ENCODE measurements at regions not wholly inside any gene's neighbourhood (a gene's known extent, or its start where the extent isn't known, plus 50 kb on each side); places are given as distances from the start of the nearest gene placed in this dataset.

DNA sequence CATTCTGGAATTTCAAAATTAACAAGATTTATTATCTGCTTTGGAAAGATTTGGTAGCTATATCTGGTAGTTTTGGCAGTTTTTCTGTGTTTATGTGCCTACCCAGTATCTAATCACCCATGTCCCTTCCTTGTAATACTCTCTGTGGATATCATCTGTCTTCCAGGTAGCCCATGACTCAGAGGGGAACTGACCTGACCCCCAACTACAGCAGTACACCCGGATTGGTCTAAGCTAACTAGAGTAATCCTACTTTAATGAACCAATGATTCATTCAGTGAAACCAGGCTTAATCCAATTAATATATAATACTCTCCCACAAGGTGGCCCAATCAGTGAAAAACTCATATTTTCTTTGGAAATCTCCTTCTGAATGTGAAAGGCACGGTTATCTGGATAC, 295.3 kb upstream of the SULF2 start:
- Histone ChIP-seq H3K36me3 (no peaks in the 10 kb centered on the region), H3K9me3 (no peaks in the 10 kb centered on the region), H3K4me1 (peaks cover 0 to 1% (median under 1%) of the 10 kb centered on the region in 4 donors), H3K4me3 (no peak overlapping the region), H3K27me3 (no peaks in the 10 kb centered on the region), H3K27ac (replicated peaks in 1 of 4) (no peak overlapping the region)
- WGBS, result 82% methylated on average over 2 of the region's 2 CpGs
- TF ChIP-seq POLR2A (IDR thresholded peaks at IDR 0.05; ENCODE audit: low read depth), result no peak
- no peak for TF ChIP-seq EP300 (IDR thresholded peaks at IDR 0.05)
- no peak for TF ChIP-seq POLR2AphosphoS5 (IDR thresholded peaks at IDR 0.05)
- TF ChIP-seq, protein P1, sequence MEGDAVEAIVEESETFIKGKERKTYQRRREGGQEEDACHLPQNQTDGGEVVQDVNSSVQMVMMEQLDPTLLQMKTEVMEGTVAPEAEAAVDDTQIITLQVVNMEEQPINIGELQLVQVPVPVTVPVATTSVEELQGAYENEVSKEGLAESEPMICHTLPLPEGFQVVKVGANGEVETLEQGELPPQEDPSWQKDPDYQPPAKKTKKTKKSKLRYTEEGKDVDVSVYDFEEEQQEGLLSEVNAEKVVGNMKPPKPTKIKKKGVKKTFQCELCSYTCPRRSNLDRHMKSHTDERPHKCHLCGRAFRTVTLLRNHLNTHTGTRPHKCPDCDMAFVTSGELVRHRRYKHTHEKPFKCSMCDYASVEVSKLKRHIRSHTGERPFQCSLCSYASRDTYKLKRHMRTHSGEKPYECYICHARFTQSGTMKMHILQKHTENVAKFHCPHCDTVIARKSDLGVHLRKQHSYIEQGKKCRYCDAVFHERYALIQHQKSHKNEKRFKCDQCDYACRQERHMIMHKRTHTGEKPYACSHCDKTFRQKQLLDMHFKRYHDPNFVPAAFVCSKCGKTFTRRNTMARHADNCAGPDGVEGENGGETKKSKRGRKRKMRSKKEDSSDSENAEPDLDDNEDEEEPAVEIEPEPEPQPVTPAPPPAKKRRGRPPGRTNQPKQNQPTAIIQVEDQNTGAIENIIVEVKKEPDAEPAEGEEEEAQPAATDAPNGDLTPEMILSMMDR (IDR thresholded peaks at IDR 0.05), result no peak
- DNase-seq (ENCODE audit: extremely low spot score), result no peak
- intact Hi-C loops (cut with DNase I), result no loop called here

DNA sequence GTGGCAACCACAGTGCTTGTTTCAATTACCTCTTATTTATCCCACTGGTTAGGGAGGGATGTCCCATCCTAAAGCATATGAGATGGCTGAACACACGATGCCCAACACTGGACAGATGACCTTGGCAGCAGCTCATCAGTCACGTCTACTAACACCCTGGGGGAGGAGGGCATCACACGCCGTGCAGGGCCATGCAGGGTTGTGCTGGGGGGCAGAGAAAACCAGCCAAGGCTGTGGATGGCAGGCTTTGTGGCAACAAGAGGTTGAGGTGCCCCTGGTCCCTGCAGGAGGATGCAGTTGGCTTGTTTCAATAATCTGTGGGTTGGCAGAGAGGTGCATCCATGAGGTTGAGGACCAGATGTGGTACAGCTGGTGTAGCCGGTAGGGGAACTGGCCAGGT, 293.7 kb upstream of the SULF2 start:
- H3K27me3 ChIP-seq, result no peaks in the 10 kb centered on the region
- no peaks in the 10 kb centered on the region for H3K9me3 ChIP-seq
- intact Hi-C loops (cut with DNase I), result no loop called here
- DNase-seq (ENCODE audit: extremely low spot score), result no peak
- WGBS, result 100% methylated on average over 1 of the region's 5 CpGs
- TF ChIP-seq, protein P1 (IDR thresholded peaks at IDR 0.05), result no peak
- TF ChIP-seq POLR2AphosphoS5 (IDR thresholded peaks at IDR 0.05) (no peak), EP300 (IDR thresholded peaks at IDR 0.05) (no peak)
- H3K4me1 ChIP-seq, result no peaks in the 10 kb centered on the region
- no peak overlapping the region for H3K27ac ChIP-seq (replicated peaks in 1 of 4)
- H3K4me3 ChIP-seq, result no peak overlapping the region
- H3K36me3 ChIP-seq, result no peaks in the 10 kb centered on the region

DNA sequence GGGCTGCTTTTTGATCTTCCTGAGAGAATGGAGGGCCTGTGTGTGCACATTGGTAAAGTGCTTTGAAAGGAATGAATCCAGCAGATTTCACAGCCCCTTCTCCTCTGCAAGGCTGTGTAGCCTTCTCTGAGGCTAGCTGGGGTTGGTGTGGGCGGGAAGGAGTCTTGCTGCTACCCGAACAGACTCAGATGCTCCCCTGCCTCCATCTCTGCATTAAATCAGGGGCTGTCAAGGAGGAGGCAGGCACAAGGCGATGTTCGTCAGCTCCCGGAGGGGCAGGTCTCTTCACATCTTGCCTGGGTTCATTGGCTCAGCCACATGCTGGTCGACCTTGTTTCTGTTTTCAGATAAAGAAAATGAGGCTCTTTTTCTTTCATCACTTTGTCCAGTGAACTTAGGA, 291.5 kb upstream of the SULF2 start:
- Histone ChIP-seq H3K4me3 (no peak overlapping the region), H3K36me3 (no peaks in the 10 kb centered on the region), H3K4me1 (no peaks in the 10 kb centered on the region), H3K27me3 (no peaks in the 10 kb centered on the region), H3K27ac (replicated peaks in 1 of 4) (no peak overlapping the region), H3K9me3 (no peaks in the 10 kb centered on the region)
- no peak for DNase-seq (ENCODE audit: extremely low spot score)
- intact Hi-C loops (cut with DNase I), result no loop called here
- TF ChIP-seq POLR2A (IDR thresholded peaks at IDR 0.05; ENCODE audit: low read depth) (no peak), POLR2AphosphoS5 (IDR thresholded peaks at IDR 0.05) (no peak), EP300 (IDR thresholded peaks at IDR 0.05) (no peak)
- TF ChIP-seq, protein P1 (IDR thresholded peaks at IDR 0.05), result no peak
- 86% methylated on average over 6 of the region's 6 CpGs for WGBS

DNA sequence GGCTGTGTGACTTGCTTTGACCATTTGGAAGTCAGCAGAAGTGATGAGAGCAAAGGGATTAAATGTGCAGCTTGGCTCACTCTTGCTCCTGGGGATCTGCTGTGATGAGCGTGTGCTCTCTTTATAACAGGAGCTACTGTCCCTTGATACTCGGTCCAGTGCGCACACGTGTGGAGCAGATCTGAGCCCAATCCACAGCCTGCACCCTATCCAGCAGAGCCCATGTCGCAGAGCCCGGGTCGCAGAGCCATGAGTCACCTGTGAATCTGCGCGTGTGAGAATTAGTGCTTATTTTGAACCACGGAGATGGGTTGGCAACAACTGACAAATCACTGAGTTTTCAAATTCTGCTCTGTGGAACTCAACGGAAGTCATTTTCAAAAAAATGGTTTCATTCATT, 291.0 kb upstream of the SULF2 start:
- Histone ChIP-seq H3K36me3 (no peaks in the 10 kb centered on the region), H3K9me3 (no peaks in the 10 kb centered on the region), H3K27me3 (no peaks in the 10 kb centered on the region), H3K4me1 (no peaks in the 10 kb centered on the region), H3K4me3 (no peak overlapping the region), H3K27ac (replicated peaks in 1 of 4) (no peak overlapping the region)
- no peak for TF ChIP-seq POLR2A (IDR thresholded peaks at IDR 0.05; ENCODE audit: low read depth)
- TF ChIP-seq, protein P1 (IDR thresholded peaks at IDR 0.05), result no peak
- no peak for TF ChIP-seq EP300 (IDR thresholded peaks at IDR 0.05)
- TF ChIP-seq POLR2AphosphoS5 (IDR thresholded peaks at IDR 0.05), result no peak
- no peak for DNase-seq (ENCODE audit: extremely low spot score)
- WGBS, result 93% methylated on average over 10 of the region's 11 CpGs
- intact Hi-C loops (cut with DNase I), result no loop called here

DNA sequence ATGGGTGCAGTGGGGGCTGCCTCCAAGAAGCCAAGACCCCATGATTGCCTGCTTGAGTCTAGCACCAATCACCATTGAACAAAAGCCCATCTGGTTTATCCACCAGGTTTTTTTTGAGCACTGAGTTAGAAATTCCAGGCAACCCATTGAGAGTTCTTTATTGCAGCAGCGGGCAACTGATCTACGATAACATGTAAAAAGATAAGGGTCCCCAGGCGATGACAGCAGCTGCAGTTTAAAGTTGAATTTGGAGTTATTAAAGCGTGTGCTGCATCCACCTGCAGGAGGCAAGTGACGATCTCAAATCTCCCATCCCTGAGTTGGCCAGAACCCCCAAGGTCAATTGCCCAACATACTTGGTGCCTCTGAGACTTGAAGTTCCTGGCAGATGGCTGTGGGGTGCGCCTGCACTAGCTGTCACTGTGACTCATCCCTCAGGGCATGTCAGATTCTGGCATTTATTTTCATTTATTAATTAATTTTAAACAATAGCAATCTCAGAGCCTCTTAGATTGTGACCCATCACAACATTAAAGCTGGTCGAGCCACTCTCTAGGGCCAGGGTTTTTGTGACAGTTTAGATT, 290.4 kb upstream of the SULF2 start:
- intact Hi-C loops (cut with DNase I), result no loop called here
- no peak for TF ChIP-seq POLR2AphosphoS5 (IDR thresholded peaks at IDR 0.05)
- no peak for TF ChIP-seq POLR2A (IDR thresholded peaks at IDR 0.05; ENCODE audit: low read depth)
- TF ChIP-seq, protein P1 (IDR thresholded peaks at IDR 0.05), result no peak
- no peak for TF ChIP-seq EP300 (IDR thresholded peaks at IDR 0.05)
- Histone ChIP-seq H3K4me3 (no peak overlapping the region), H3K9me3 (no peaks in the 10 kb centered on the region), H3K36me3 (no peaks in the 10 kb centered on the region), H3K27me3 (no peaks in the 10 kb centered on the region), H3K4me1 (no peaks in the 10 kb centered on the region), H3K27ac (replicated peaks in 1 of 4) (no peak overlapping the region)
- no peak for DNase-seq (ENCODE audit: extremely low spot score)
- WGBS, result 85% methylated on average over 7 of the region's 7 CpGs
